GM23338 (cell line): ENCODE measurements at regions not wholly inside any gene's neighbourhood (a gene's known extent, or its start where the extent isn't known, plus 50 kb on each side); places are given as distances from the start of the nearest gene placed in this dataset.

ENCODE experiments used
- ATAC-seq: fragments of 200-7000 bp; cut with Tn5 transposase; 3 replicates; pipeline ENCODE4 v1.9.1; 2020
- DNase-seq: peaks from one replicate; pipeline ENCODE4 v3.0.0-alpha.2; 2015; ENCODE audit warnings: low spot score
- H2AFZ ChIP-seq: fragments of 200-600 bp; sonication (generic); 2 replicates; pipeline ENCODE4 v1.8.0; 2016; ENCODE audit warnings: antibody characterized with exemption, mild to moderate bottlenecking, moderate library complexity
- H3F3A ChIP-seq: fragments of 200-600 bp; sonication (generic); replicated peaks from 2 replicates; pipeline ENCODE4 v1.8.0; 2017; ENCODE audit warnings: antibody characterized with exemption, mixed run types, low read depth
- H3K27ac ChIP-seq: fragments of 200-600 bp; sonication (generic); 2 replicates; pipeline ENCODE4 v1.6.1; 2016; ENCODE audit warnings: low read depth
- H3K27me3 ChIP-seq: fragments of 200-600 bp; sonication (generic); 2 replicates; pipeline ENCODE4 v1.8.0; 2016; ENCODE audit warnings: mild to moderate bottlenecking, mixed run types, moderate library complexity; ENCODE audit not compliant: insufficient read depth
- H3K36me3 ChIP-seq: fragments of 200-600 bp; sonication (generic); 2 replicates; pipeline ENCODE4 v1.8.0; 2016; ENCODE audit warnings: mild to moderate bottlenecking; ENCODE audit not compliant: insufficient read depth
- H3K4me1 ChIP-seq: fragments of 200-600 bp; sonication (generic); 2 replicates; pipeline ENCODE4 v1.8.0; 2016; ENCODE audit warnings: mild to moderate bottlenecking, moderate library complexity; ENCODE audit not compliant: insufficient read depth
- H3K4me2 ChIP-seq: fragments of 200-600 bp; sonication (generic); 2 replicates; pipeline ENCODE4 v1.7.1; 2017; ENCODE audit warnings: mixed run types
- H3K4me3 ChIP-seq: fragments of 200-600 bp; sonication (generic); 2 replicates; pipeline ENCODE4 v1.6.1; 2016; ENCODE audit warnings: mixed run types
- H3K79me2 ChIP-seq: fragments of 200-600 bp; sonication (generic); replicated peaks from 2 replicates; pipeline ENCODE4 v1.8.0; 2017; ENCODE audit warnings: mild to moderate bottlenecking; ENCODE audit not compliant: insufficient read depth
- H3K9me2 ChIP-seq: fragments of 200-600 bp; sonication (generic); 2 replicates; pipeline ENCODE4 v1.8.0; 2017; ENCODE audit not compliant: insufficient read depth
- H4K20me1 ChIP-seq: fragments of 200-600 bp; sonication (generic); replicated peaks from 2 replicates; pipeline ENCODE4 v1.8.0; 2017; ENCODE audit warnings: mild to moderate bottlenecking; ENCODE audit not compliant: insufficient read depth
- H3K27ac Mint-ChIP-seq: 2 replicates; pipeline ENCODE4 v1.8.0; 2020; ENCODE audit warnings: inconsistent platforms, mild to moderate bottlenecking, moderate library complexity, mixed read lengths
- H3K27me3 Mint-ChIP-seq: 3 replicates; pipeline ENCODE4 v1.8.0; 2022; ENCODE audit warnings: low read depth, mild to moderate bottlenecking, moderate library complexity, mixed read lengths, inconsistent platforms; ENCODE audit not compliant: insufficient read depth, poor library complexity
- H3K36me3 Mint-ChIP-seq: 3 replicates; pipeline ENCODE4 v1.8.0; 2021; ENCODE audit warnings: low read depth, mild to moderate bottlenecking, inconsistent platforms, moderate library complexity, mixed read lengths
- H3K4me1 Mint-ChIP-seq: 3 replicates; pipeline ENCODE4 v1.8.0; 2020; ENCODE audit warnings: mild to moderate bottlenecking, inconsistent platforms, mixed read lengths
- H3K4me3 Mint-ChIP-seq: 3 replicates; pipeline ENCODE4 v1.8.0; 2021; ENCODE audit warnings: moderate library complexity, mild to moderate bottlenecking, inconsistent platforms, mixed read lengths
- H3K9me3 Mint-ChIP-seq: 3 replicates; pipeline ENCODE4 v1.8.0; 2020; ENCODE audit warnings: moderate library complexity, mild to moderate bottlenecking, inconsistent platforms, mixed read lengths
- CTCF ChIP-seq, 2 experiments: fragments of 200-600 bp in 1 of 2; sonication (generic) in 1 of 2; conservative IDR thresholded peaks; 2 replicates each; pipeline versions ENCODE4 v1.5.1 to v1.6.1; 2016 to 2017; ENCODE audit warnings: antibody characterized with exemption in 2 of 2, low read depth in 2 of 2, mild to moderate bottlenecking in 2 of 2, moderate library complexity in 1 of 2
- EZH2 ChIP-seq: fragments of 200-600 bp; sonication (generic); IDR thresholded peaks from one replicate; pipeline ENCODE4 v1.8.0; 2017; ENCODE audit warnings: antibody characterized with exemption, mild to moderate bottlenecking, low read depth; ENCODE audit not compliant: unreplicated experiment
- EZH2phosphoT487 ChIP-seq: fragments of 200-600 bp; sonication (generic); IDR thresholded peaks from one replicate; pipeline ENCODE4 v1.8.1; 2018; ENCODE audit warnings: antibody characterized with exemption; ENCODE audit not compliant: unreplicated experiment
- NANOG ChIP-seq: IDR thresholded peaks from 2 replicates; pipeline ENCODE4 v1.6.1; 2016; ENCODE audit warnings: antibody characterized with exemption, borderline replicate concordance
- POLR2AphosphoS5 ChIP-seq: IDR thresholded peaks from 2 replicates; pipeline ENCODE4 v1.6.1; 2016; ENCODE audit warnings: antibody characterized with exemption, low read depth
- REST ChIP-seq: IDR thresholded peaks from one replicate; pipeline ENCODE4 v1.6.1; 2018; ENCODE audit warnings: antibody characterized with exemption; ENCODE audit not compliant: unreplicated experiment
- STAT1 ChIP-seq: IDR thresholded peaks from one replicate; pipeline ENCODE4 v1.6.1; 2016; ENCODE audit warnings: antibody characterized with exemption; ENCODE audit not compliant: unreplicated experiment
- ZNF114 ChIP-seq: fragments of 250-450 bp; sonication (Bioruptor Pico); IDR thresholded peaks from 2 replicates; pipeline ENCODE4 v1.5.0; 2020; ENCODE audit warnings: mild to moderate bottlenecking, moderate library complexity
- TF ChIP-seq, protein P1 (sequence below): IDR thresholded peaks from 2 replicates; pipeline ENCODE4 v1.6.1; 2016; ENCODE audit warnings: antibody characterized with exemption

DNA sequence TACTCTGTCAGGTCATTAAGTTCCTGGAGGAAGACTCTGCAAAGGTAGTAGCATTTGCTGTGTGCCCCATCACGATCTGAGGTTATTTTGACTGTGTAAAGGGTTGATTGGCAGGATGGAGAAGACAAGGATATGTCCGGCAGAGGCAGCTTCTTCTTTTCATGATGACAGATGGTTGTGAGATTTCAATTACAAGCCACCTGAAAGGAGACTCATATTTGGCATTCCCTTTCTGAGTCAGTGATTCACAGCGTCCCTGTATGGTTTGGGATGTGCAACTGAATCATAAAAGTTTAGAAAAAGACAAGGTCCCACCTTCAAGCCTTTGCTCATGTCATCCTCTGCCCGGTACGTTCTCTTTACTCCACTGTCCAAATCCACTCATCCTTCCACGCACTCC, 113.4 kb downstream of the MTNR1B start:
- Histone ChIP-seq H2AFZ (no peak overlapping the region), H3K9me2 (peaks cover 5% of the 10 kb centered on the region; the same call in 1 of the 2 replicates), H3F3A (no peaks in the 10 kb centered on the region), H3K4me3 (no peak overlapping the region), H3K4me2 (no peak overlapping the region), H3K27ac (no peak overlapping the region), H3K4me1 (peaks cover 36% of the 10 kb centered on the region), H3K27me3 (no peaks in the 10 kb centered on the region), H4K20me1 (no peaks in the 10 kb centered on the region), H3K79me2 (no peaks in the 10 kb centered on the region), H3K36me3 (no peaks in the 10 kb centered on the region)
- H3K4me1 Mint-ChIP-seq, result peaks cover 25% of the 10 kb centered on the region
- H3K36me3 Mint-ChIP-seq, result no peaks in the 10 kb centered on the region
- H3K9me3 Mint-ChIP-seq, result no peaks in the 10 kb centered on the region
- no peaks in the 10 kb centered on the region for H3K27me3 Mint-ChIP-seq
- ATAC-seq (no peak), DNase-seq (no peak)
- no peak overlapping the region for H3K4me3 Mint-ChIP-seq
- TF ChIP-seq, protein P1, sequence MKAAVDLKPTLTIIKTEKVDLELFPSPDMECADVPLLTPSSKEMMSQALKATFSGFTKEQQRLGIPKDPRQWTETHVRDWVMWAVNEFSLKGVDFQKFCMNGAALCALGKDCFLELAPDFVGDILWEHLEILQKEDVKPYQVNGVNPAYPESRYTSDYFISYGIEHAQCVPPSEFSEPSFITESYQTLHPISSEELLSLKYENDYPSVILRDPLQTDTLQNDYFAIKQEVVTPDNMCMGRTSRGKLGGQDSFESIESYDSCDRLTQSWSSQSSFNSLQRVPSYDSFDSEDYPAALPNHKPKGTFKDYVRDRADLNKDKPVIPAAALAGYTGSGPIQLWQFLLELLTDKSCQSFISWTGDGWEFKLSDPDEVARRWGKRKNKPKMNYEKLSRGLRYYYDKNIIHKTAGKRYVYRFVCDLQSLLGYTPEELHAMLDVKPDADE, result no peak
- no peak for TF ChIP-seq STAT1
- TF ChIP-seq EZH2phosphoT487, result no peak
- TF ChIP-seq ZNF114, result no peak
- no peak for TF ChIP-seq EZH2
- TF ChIP-seq REST, result no peak
- H3K27ac Mint-ChIP-seq, result no peak overlapping the region

DNA sequence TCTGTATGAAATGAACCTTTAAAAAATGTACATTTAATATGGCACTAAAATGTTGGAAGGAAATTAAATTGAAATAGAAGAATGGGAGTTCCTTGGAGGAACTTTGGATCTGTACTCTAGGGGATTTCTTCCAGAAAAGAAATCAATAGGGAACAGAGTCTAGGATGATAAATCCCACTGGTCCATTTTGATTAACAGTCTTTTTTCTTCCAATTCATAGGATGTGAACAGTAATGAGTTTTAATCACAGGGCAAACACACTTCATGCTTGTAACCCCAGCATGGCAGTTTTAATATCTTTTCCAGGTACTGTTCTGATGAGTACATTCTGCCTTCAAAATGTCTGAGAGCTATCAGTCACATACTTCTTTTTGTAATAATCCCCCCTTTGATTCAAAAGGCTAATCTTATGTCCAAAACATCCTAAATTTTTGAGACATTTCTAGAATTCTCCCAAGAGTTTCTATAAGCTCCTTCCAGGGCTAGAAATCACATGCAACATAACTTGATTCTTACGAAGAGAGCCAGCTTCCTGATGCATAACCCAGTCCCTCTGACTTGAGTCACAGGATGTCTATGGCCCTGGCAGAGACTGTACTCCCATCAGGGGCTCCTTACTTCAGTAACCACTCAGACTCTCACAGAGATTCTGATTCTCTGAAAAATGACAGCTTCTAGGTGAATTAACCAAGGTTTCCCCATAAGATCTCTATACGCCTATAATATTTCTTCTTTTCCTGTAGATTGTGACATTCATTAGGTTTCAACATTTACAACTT, 112.9 kb downstream of the SLC36A4 start:
- Histone ChIP-seq H3K79me2 (no peaks in the 10 kb centered on the region), H3K27ac (no peak overlapping the region), H3K4me2 (no peak overlapping the region), H4K20me1 (no peaks in the 10 kb centered on the region), H3K36me3 (no peaks in the 10 kb centered on the region), H3K27me3 (no peaks in the 10 kb centered on the region), H3K4me3 (no peak overlapping the region), H2AFZ (no peak overlapping the region), H3F3A (no peaks in the 10 kb centered on the region), H3K4me1 (peaks cover 41% of the 10 kb centered on the region), H3K9me2 (peaks cover 5% of the 10 kb centered on the region; the same call in 1 of the 2 replicates)
- Mint-ChIP-seq H3K4me1 (peaks cover 29% of the 10 kb centered on the region), H3K4me3 (no peak overlapping the region), H3K36me3 (no peaks in the 10 kb centered on the region), H3K27ac (no peak overlapping the region), H3K27me3 (no peaks in the 10 kb centered on the region), H3K9me3 (no peaks in the 10 kb centered on the region)
- DNase-seq (no peak), ATAC-seq (no peak)
- TF ChIP-seq ZNF114 (no peak), NANOG (no peak), REST (no peak), POLR2AphosphoS5 (no peak), EZH2phosphoT487 (no peak), CTCF (conservative IDR thresholded peaks at IDR 0.05; ENCODE audit: low read depth in 2 of 2) (no peak)
